SH-SY5Y (cell line): ENCODE measurements at regions not wholly inside any gene's neighbourhood (a gene's known extent, or its start where the extent isn't known, plus 50 kb on each side); places are given as distances from the start of the nearest gene placed in this dataset.

Source experiments
- GATA2 ChIP-seq: IDR thresholded peaks from 2 replicates; pipeline ENCODE4 v1.6.1; 2011; ENCODE audit warnings: mild to moderate bottlenecking, low read depth, low read length
- GATA3 ChIP-seq: IDR thresholded peaks from 2 replicates; pipeline ENCODE4 v1.6.1; 2011; ENCODE audit warnings: low read depth, mild to moderate bottlenecking, low read length, moderate library complexity

- TF ChIP-seq GATA3 = no peak
- TF ChIP-seq GATA2 = no peak
Measured at GRCh38 chr3:146672941-146673340, 67.8 kb upstream of the PLSCR5 start.
